WTC11 (cell line): ENCODE measurements at regions not wholly inside any gene's neighbourhood (a gene's known extent, or its start where the extent isn't known, plus 50 kb on each side); places are given as distances from the start of the nearest gene placed in this dataset.

Source experiments
- ATF1 ChIP-seq: sonication (generic); formaldehyde crosslinking; IDR thresholded peaks from 2 replicates; pipeline ENCODE4 v1.8.1; 2023; ENCODE audit warnings: mild to moderate bottlenecking, moderate library complexity, missing genetic modification reagents
- ATF2 ChIP-seq: sonication (generic); formaldehyde crosslinking; IDR thresholded peaks from 2 replicates; pipeline ENCODE4 v1.8.1; 2022; ENCODE audit warnings: low read depth, missing genetic modification reagents, borderline replicate concordance
- CBFB ChIP-seq: sonication (generic); formaldehyde crosslinking; IDR thresholded peaks from 2 replicates; pipeline ENCODE4 v1.8.1; 2022; ENCODE audit warnings: mild to moderate bottlenecking, low read depth, missing genetic modification reagents
- CTCF ChIP-seq: fragments of 200-600 bp; IDR thresholded peaks from 2 replicates; pipeline ENCODE4 v1.8.0; 2022; ENCODE audit warnings: antibody characterized with exemption
- E2F1 ChIP-seq: sonication (generic); formaldehyde crosslinking; IDR thresholded peaks from 2 replicates; pipeline ENCODE4 v1.8.0; 2022; ENCODE audit warnings: mild to moderate bottlenecking, missing genetic modification reagents
- E2F5 ChIP-seq: sonication (generic); formaldehyde crosslinking; IDR thresholded peaks from 2 replicates; pipeline ENCODE4 v1.8.1; 2022; ENCODE audit warnings: mild to moderate bottlenecking, moderate library complexity, missing genetic modification reagents
- NFE2L1 ChIP-seq: sonication (generic); formaldehyde crosslinking; IDR thresholded peaks from 2 replicates; pipeline ENCODE4 v1.8.1; 2023; ENCODE audit warnings: missing genetic modification reagents
- ZNF263 ChIP-seq: sonication (generic); formaldehyde crosslinking; IDR thresholded peaks from 2 replicates; pipeline ENCODE4 v1.8.1; 2022; ENCODE audit warnings: low read depth, mild to moderate bottlenecking, moderate library complexity, missing genetic modification reagents
- TF ChIP-seq, protein P1 (sequence below): sonication (generic); formaldehyde crosslinking; IDR thresholded peaks from 2 replicates; pipeline ENCODE4 v1.8.0; 2022; ENCODE audit warnings: mild to moderate bottlenecking, missing genetic modification reagents
- TF ChIP-seq, protein P2 (sequence below): sonication (generic); formaldehyde crosslinking; IDR thresholded peaks from 2 replicates; pipeline ENCODE4 v1.8.1; 2023; ENCODE audit warnings: mild to moderate bottlenecking, moderate library complexity, missing genetic modification reagents

GRCh38 chr6:19157486-19157885, 679.7 kb upstream of the ID4 start:
- TF ChIP-seq E2F1 (CRISPR knock-in tag) (no peak), CTCF (no peak), ATF1 (CRISPR knock-in tag) (no peak), CBFB (no peak), E2F5 (no peak), NFE2L1 (CRISPR knock-in tag) (no peak), ZNF263 (CRISPR knock-in tag) (no peak), ATF2 (CRISPR knock-in tag) (no peak)
- TF ChIP-seq, protein P1, sequence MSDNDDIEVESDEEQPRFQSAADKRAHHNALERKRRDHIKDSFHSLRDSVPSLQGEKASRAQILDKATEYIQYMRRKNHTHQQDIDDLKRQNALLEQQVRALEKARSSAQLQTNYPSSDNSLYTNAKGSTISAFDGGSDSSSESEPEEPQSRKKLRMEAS (CRISPR knock-in tag) = no peak
- TF ChIP-seq, protein P2, sequence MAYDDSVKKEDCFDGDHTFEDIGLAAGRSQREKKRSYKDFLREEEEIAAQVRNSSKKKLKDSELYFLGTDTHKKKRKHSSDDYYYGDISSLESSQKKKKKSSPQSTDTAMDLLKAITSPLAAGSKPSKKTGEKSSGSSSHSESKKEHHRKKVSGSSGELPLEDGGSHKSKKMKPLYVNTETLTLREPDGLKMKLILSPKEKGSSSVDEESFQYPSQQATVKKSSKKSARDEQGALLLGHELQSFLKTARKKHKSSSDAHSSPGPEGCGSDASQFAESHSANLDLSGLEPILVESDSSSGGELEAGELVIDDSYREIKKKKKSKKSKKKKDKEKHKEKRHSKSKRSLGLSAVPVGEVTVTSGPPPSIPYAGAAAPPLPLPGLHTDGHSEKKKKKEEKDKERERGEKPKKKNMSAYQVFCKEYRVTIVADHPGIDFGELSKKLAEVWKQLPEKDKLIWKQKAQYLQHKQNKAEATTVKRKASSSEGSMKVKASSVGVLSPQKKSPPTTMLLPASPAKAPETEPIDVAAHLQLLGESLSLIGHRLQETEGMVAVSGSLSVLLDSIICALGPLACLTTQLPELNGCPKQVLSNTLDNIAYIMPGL (CRISPR knock-in tag) = no peak
